Dedifferentiated amniotic fluid mesenchymal stem cell (primary cell): ENCODE measurements at regions not wholly inside any gene's neighbourhood (a gene's known extent, or its start where the extent isn't known, plus 50 kb on each side); places are given as distances from the start of the nearest gene placed in this dataset.
"Not testable (repeated sequence)": the region's sequence is repeated elsewhere in the genome, so short reads cannot be mapped to it uniquely, and the experiment has no call there.

Source experiments
- DNase-seq: peaks from one replicate; pipeline ENCODE4 v3.0.0-alpha.2; 2016; ENCODE audit errors: extremely low spot score

- DNase-seq: no peak
Measured at GRCh38 chr17:71615820-71616219, 505.0 kb upstream of the SOX9 start.

- DNase-seq: not testable (repeated sequence)
Measured at GRCh38 chr17:71617767-71618166, 503.1 kb upstream of the SOX9 start.

GRCh38 chr17:71625330-71625729, 495.5 kb upstream of the SOX9 start:
- no peak for DNase-seq

GRCh38 chr17:71628306-71628705, 492.5 kb upstream of the SOX9 start:
- no peak for DNase-seq

GRCh38 chr17:71631483-71631882, 489.3 kb upstream of the SOX9 start:
- no peak for DNase-seq

GRCh38 chr17:71632328-71632727, 488.5 kb upstream of the SOX9 start:
- DNase-seq: no peak

GRCh38 chr17:71633391-71633849, 487.4 kb upstream of the SOX9 start:
- DNase-seq: peak; percentile 54

- DNase-seq: no peak
Measured at GRCh38 chr17:71634376-71634775, 486.4 kb upstream of the SOX9 start.

GRCh38 chr17:71635187-71635586, 485.6 kb upstream of the SOX9 start:
- no peak for DNase-seq

- DNase-seq: no peak
Measured at GRCh38 chr17:71636644-71637043, 484.2 kb upstream of the SOX9 start.

GRCh38 chr17:71638668-71639067, 482.2 kb upstream of the SOX9 start:
- no peak for DNase-seq

GRCh38 chr17:71639865-71640264, 481.0 kb upstream of the SOX9 start:
- no peak for DNase-seq

GRCh38 chr17:71646890-71647289, 473.9 kb upstream of the SOX9 start:
- not testable (repeated sequence) for DNase-seq

- not testable (repeated sequence) for DNase-seq
Measured at GRCh38 chr17:71648342-71648741, 472.5 kb upstream of the SOX9 start.

GRCh38 chr17:71649941-71650350, 470.9 kb upstream of the SOX9 start:
- no peak for DNase-seq

- DNase-seq: no peak
Measured at GRCh38 chr17:71655542-71655941, 465.3 kb upstream of the SOX9 start.

- DNase-seq: no peak
Measured at GRCh38 chr17:71656964-71657858, 463.6 kb upstream of the SOX9 start.

GRCh38 chr17:71658996-71659395, 461.8 kb upstream of the SOX9 start:
- DNase-seq: no peak

GRCh38 chr17:71664861-71665260, 456.0 kb upstream of the SOX9 start:
- no peak for DNase-seq

GRCh38 chr17:71666047-71666446, 454.8 kb upstream of the SOX9 start:
- DNase-seq: no peak

- DNase-seq: no peak
Measured at GRCh38 chr17:71667661-71668060, 453.2 kb upstream of the SOX9 start.

GRCh38 chr17:71668807-71669206, 452.0 kb upstream of the SOX9 start:
- no peak for DNase-seq

GRCh38 chr17:71677439-71677838, 443.4 kb upstream of the SOX9 start:
- no peak for DNase-seq

- DNase-seq: no peak
Measured at GRCh38 chr17:71679832-71680231, 441.0 kb upstream of the SOX9 start.
